ES-I3 (cell line): ENCODE measurements at regions not wholly inside any gene's neighbourhood (a gene's known extent, or its start where the extent isn't known, plus 50 kb on each side); places are given as distances from the start of the nearest gene placed in this dataset.

Experiments
- H3K36me3 ChIP-seq: 2 replicates; pipeline ENCODE4 v1.6.1; 2013; ENCODE audit warnings: mild to moderate bottlenecking, low read length, control low read depth, moderate library complexity; ENCODE audit not compliant: insufficient read depth
- H3K4me1 ChIP-seq: 2 replicates; pipeline ENCODE4 v1.6.1; 2013; ENCODE audit warnings: mild to moderate bottlenecking, control low read depth, low read length; ENCODE audit not compliant: insufficient read depth
- H3K9ac ChIP-seq: 2 replicates; pipeline ENCODE4 v1.6.1; 2013; ENCODE audit warnings: low read depth, mild to moderate bottlenecking, low read length, moderate library complexity
- H3K9me3 ChIP-seq: 2 replicates; pipeline ENCODE4 v1.6.1; 2013; ENCODE audit warnings: mild to moderate bottlenecking, low read length, moderate library complexity; ENCODE audit not compliant: control insufficient read depth, insufficient read depth

GRCh38 chr5:163758283-163758711 is 252.9 kb downstream of the MAT2B start:
- H3K36me3 ChIP-seq, result no peaks in the 10 kb centered on the region
- H3K4me1 ChIP-seq, result no peaks in the 10 kb centered on the region
- H3K9ac ChIP-seq, result no peak overlapping the region
- H3K9me3 ChIP-seq, result no peaks in the 10 kb centered on the region

GRCh38 chr5:163759000-163759704 is 253.7 kb downstream of the MAT2B start:
- H3K4me1 ChIP-seq, result no peaks in the 10 kb centered on the region
- no peak overlapping the region for H3K9ac ChIP-seq
- H3K9me3 ChIP-seq, result no peaks in the 10 kb centered on the region
- no peaks in the 10 kb centered on the region for H3K36me3 ChIP-seq

- Histone ChIP-seq H3K4me1 (no peaks in the 10 kb centered on the region), H3K9me3 (no peaks in the 10 kb centered on the region), H3K9ac (no peak overlapping the region), H3K36me3 (no peaks in the 10 kb centered on the region)
Observed at GRCh38 chr5:163760498-163760897, 255.1 kb downstream of the MAT2B start.

GRCh38 chr5:163766936-163767670 is 261.7 kb downstream of the MAT2B start:
- Histone ChIP-seq H3K9ac (no peak overlapping the region), H3K4me1 (no peaks in the 10 kb centered on the region), H3K9me3 (no peaks in the 10 kb centered on the region), H3K36me3 (no peaks in the 10 kb centered on the region)

- no peaks in the 10 kb centered on the region for H3K36me3 ChIP-seq
- no peaks in the 10 kb centered on the region for H3K4me1 ChIP-seq
- no peaks in the 10 kb centered on the region for H3K9me3 ChIP-seq
- H3K9ac ChIP-seq, result no peak overlapping the region
Observed at GRCh38 chr5:163770625-163771024, 265.2 kb downstream of the MAT2B start.

- no peak overlapping the region for H3K9ac ChIP-seq
- H3K36me3 ChIP-seq, result no peaks in the 10 kb centered on the region
- H3K4me1 ChIP-seq, result no peaks in the 10 kb centered on the region
- H3K9me3 ChIP-seq, result no peaks in the 10 kb centered on the region
Observed at GRCh38 chr5:163772241-163772640, 266.8 kb downstream of the MAT2B start.

- H3K9me3 ChIP-seq, result no peaks in the 10 kb centered on the region
- no peaks in the 10 kb centered on the region for H3K36me3 ChIP-seq
- H3K9ac ChIP-seq, result no peak overlapping the region
- H3K4me1 ChIP-seq, result no peaks in the 10 kb centered on the region
Observed at GRCh38 chr5:163772644-163773043, 267.2 kb downstream of the MAT2B start.

GRCh38 chr5:163773226-163773625 is 267.8 kb downstream of the MAT2B start:
- Histone ChIP-seq H3K9me3 (no peaks in the 10 kb centered on the region), H3K36me3 (no peaks in the 10 kb centered on the region), H3K9ac (no peak overlapping the region), H3K4me1 (no peaks in the 10 kb centered on the region)

GRCh38 chr5:163789870-163790269 is 284.5 kb downstream of the MAT2B start:
- Histone ChIP-seq H3K9me3 (0 out of 2 replicates have a peak, but pooled peaks cover 2% of the 10 kb centered on the region), H3K9ac (no peak overlapping the region), H3K36me3 (no peaks in the 10 kb centered on the region)

GRCh38 chr5:163790497-163790896 is 285.1 kb downstream of the MAT2B start:
- Histone ChIP-seq H3K9ac (no peak overlapping the region), H3K36me3 (no peaks in the 10 kb centered on the region), H3K4me1 (no peaks in the 10 kb centered on the region), H3K9me3 (0 out of 2 replicates have a peak, but pooled peaks cover 2% of the 10 kb centered on the region)

More at GRCh38 chr5:163789870-163790269, 284.5 kb downstream of the MAT2B start:
- no peaks in the 10 kb centered on the region for H3K4me1 ChIP-seq

- no peaks in the 10 kb centered on the region for H3K4me1 ChIP-seq
- no peak overlapping the region for H3K9ac ChIP-seq
- H3K9me3 ChIP-seq, result no peaks in the 10 kb centered on the region
- H3K36me3 ChIP-seq, result no peaks in the 10 kb centered on the region
Observed at GRCh38 chr5:163794993-163795392, 289.6 kb downstream of the MAT2B start.

- H3K4me1 ChIP-seq, result no peaks in the 10 kb centered on the region
Observed at GRCh38 chr5:163807781-163808180, 302.4 kb downstream of the MAT2B start.

GRCh38 chr5:163809473-163809872 is 304.1 kb downstream of the MAT2B start:
- Histone ChIP-seq H3K36me3 (no peaks in the 10 kb centered on the region), H3K9ac (no peak overlapping the region), H3K4me1 (no peaks in the 10 kb centered on the region), H3K9me3 (no peaks in the 10 kb centered on the region)

More at GRCh38 chr5:163807781-163808180, 302.4 kb downstream of the MAT2B start:
- no peak overlapping the region for H3K9ac ChIP-seq
- H3K36me3 ChIP-seq, result no peaks in the 10 kb centered on the region
- H3K9me3 ChIP-seq, result no peaks in the 10 kb centered on the region

GRCh38 chr5:163813900-163814299 is 308.5 kb downstream of the MAT2B start:
- H3K4me1 ChIP-seq, result no peaks in the 10 kb centered on the region
- no peak overlapping the region for H3K9ac ChIP-seq
- H3K9me3 ChIP-seq, result no peaks in the 10 kb centered on the region
- no peaks in the 10 kb centered on the region for H3K36me3 ChIP-seq

GRCh38 chr5:163815240-163815791 is 309.9 kb downstream of the MAT2B start:
- H3K36me3 ChIP-seq, result no peaks in the 10 kb centered on the region
- H3K9me3 ChIP-seq, result no peaks in the 10 kb centered on the region
- H3K4me1 ChIP-seq, result no peaks in the 10 kb centered on the region
- no peak overlapping the region for H3K9ac ChIP-seq
